Keratinocyte (primary cell): ENCODE measurements at regions not wholly inside any gene's neighbourhood (a gene's known extent, or its start where the extent isn't known, plus 50 kb on each side); places are given as distances from the start of the nearest gene placed in this dataset.

ENCODE experiments used
- EZH2 ChIP-seq: IDR thresholded peaks from one replicate; pipeline ENCODE4 v1.6.1; 2012; ENCODE audit warnings: inconsistent platforms, mild to moderate bottlenecking, low read length, moderate library complexity
- TF ChIP-seq, protein P1 (sequence below), 3 experiments: IDR thresholded peaks in 1 of 3; conservative IDR thresholded peaks in 1 of 3; optimal IDR thresholded peaks in 1 of 3; 2 replicates in 2 of 3; 3 replicates in 1 of 3; pipeline versions ENCODE3 to v1.5.1; 2011; ENCODE audit warnings: low read length in 3 of 3, mild to moderate bottlenecking in 3 of 3, moderate library complexity in 2 of 3, control low read depth in 1 of 3, inconsistent platforms in 1 of 3; ENCODE audit not compliant: insufficient read depth in 2 of 3; ENCODE audit errors: extremely low read depth in 1 of 3

DNA sequence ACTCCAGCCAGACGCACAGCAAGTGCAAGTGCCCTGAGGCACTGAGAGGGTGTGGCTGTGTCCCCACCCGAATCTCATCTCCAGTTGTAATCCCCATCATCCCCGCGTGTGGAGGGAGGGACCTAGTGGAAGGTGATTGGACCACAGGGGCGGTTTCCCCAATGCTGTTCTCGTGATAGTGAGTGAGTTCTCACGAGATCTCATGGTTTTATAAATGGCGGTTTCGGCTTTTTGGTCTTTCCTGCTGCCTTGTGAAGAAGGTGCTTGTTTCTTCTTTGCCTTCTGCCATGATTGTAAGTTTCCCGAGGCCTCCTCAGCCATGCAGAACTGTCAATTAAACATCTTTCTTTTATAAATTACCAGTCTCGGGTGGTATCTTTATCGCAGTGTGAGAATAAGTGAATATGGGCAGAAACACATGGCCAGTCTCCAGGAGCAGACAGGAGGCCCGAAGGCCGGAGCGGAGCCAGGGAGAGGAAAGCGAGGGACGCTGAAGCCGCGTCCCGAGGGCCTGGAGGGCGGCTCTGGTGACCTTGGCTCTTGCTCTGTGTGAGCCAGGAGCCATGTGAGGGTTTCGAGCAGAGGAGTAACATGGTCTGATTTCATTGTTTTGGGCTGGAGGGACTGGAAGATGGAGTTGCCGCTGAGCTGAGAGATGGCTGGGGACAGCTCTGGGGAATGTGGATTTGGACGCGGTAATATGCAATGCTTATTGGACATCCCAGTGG is 76.0 kb upstream of the C1orf174 start:
- TF ChIP-seq, protein P1, sequence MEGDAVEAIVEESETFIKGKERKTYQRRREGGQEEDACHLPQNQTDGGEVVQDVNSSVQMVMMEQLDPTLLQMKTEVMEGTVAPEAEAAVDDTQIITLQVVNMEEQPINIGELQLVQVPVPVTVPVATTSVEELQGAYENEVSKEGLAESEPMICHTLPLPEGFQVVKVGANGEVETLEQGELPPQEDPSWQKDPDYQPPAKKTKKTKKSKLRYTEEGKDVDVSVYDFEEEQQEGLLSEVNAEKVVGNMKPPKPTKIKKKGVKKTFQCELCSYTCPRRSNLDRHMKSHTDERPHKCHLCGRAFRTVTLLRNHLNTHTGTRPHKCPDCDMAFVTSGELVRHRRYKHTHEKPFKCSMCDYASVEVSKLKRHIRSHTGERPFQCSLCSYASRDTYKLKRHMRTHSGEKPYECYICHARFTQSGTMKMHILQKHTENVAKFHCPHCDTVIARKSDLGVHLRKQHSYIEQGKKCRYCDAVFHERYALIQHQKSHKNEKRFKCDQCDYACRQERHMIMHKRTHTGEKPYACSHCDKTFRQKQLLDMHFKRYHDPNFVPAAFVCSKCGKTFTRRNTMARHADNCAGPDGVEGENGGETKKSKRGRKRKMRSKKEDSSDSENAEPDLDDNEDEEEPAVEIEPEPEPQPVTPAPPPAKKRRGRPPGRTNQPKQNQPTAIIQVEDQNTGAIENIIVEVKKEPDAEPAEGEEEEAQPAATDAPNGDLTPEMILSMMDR (optimal IDR thresholded peaks at IDR 0.05 in 1 of 3, IDR thresholded peaks at IDR 0.05 in 1 of 3, conservative IDR thresholded peaks at IDR 0.05 in 1 of 3; ENCODE audit: extremely low read depth in 1 of 3, insufficient read depth in 2 of 3, low read length in 3 of 3) = no peak
- TF ChIP-seq EZH2 = no peak
